Kidney (tissue), 13 donors: ENCODE measurements at regions not wholly inside any gene's neighbourhood (a gene's known extent, or its start where the extent isn't known, plus 50 kb on each side); places are given as distances from the start of the nearest gene placed in this dataset.

Experiments used
- DNase-seq, 5 donors: peaks; one replicate each; pipeline ENCODE4 v3.0.0-alpha.2; 2013 to 2020
- FAIRE-seq: peaks from 2 replicates; lab custom pipeline; 2012; peaks lifted over from hg19 to GRCh38; lab: Jason Lieb, UNC
- H3K27ac ChIP-seq, 2 donors: one replicate each; pipeline ENCODE4 v1.7.0; 2013; ENCODE audit warnings: low read depth in 2 of 2, low read length in 2 of 2, inconsistent platforms in 1 of 2
- H3K27me3 ChIP-seq: one replicate; pipeline ENCODE4 v1.7.1; 2013; ENCODE audit warnings: low read length, inconsistent platforms; ENCODE audit not compliant: control insufficient read depth, insufficient read depth
- H3K36me3 ChIP-seq, 3 donors: one replicate each; pipeline versions ENCODE4 v1.7.0 to v1.7.1; 2013; ENCODE audit warnings: low read length in 3 of 3, control low read depth in 1 of 3, inconsistent platforms in 1 of 3; ENCODE audit not compliant: insufficient read depth in 3 of 3, control insufficient read depth in 2 of 3
- H3K4me1 ChIP-seq, 3 donors: one replicate each; pipeline versions ENCODE4 v1.7.0 to v1.7.1; 2013; ENCODE audit warnings: low read length in 3 of 3, inconsistent platforms in 1 of 3, low read depth in 1 of 3; ENCODE audit not compliant: control insufficient read depth in 2 of 3, insufficient read depth in 2 of 3
- H3K4me3 ChIP-seq, 3 donors: one replicate each; pipeline versions ENCODE4 v1.7.0 to v1.8.1; 2013; ENCODE audit warnings: low read length in 3 of 3, control low read depth in 1 of 3, inconsistent platforms in 1 of 3
- H3K9ac ChIP-seq, 3 donors: one replicate each; pipeline versions ENCODE4 v1.7.0 to v1.7.1; 2013; ENCODE audit warnings: low read length in 3 of 3, control low read depth in 1 of 3, inconsistent platforms in 1 of 3
- H3K9me3 ChIP-seq, 3 donors: one replicate each; pipeline versions ENCODE4 v1.7.0 to v1.7.1; 2013; ENCODE audit warnings: low read length in 3 of 3, control low read depth in 1 of 3, inconsistent platforms in 1 of 3; ENCODE audit not compliant: control insufficient read depth in 2 of 3, insufficient read depth in 1 of 3
- intact Hi-C: fragments of 100-400 bp; cut with DNase I; formaldehyde crosslinking; loops from one replicate; pipeline ENCODE4 v1.11.1; 2022
- TF ChIP-seq, protein P1 (sequence below): IDR thresholded peaks from 3 replicates; pipeline ENCODE4 v1.5.1; 2012; ENCODE audit warnings: mild to moderate bottlenecking, moderate library complexity, borderline replicate concordance; ENCODE audit not compliant: insufficient read depth; ENCODE audit errors: extremely low read depth
- donor health status: control.
- donor health status: control.
- donor health status: control.
- donor health status: control.
- donor health status: control.
- donor health status: DM: yes; HTN: yes; CAD: no.
- donor health status: Normal renal cell carcinoma (clear cell type).

GRCh38 chr6:18742406-18742805 lies 355.3 kb downstream of the RNF144B start:
- Histone ChIP-seq H3K4me3 (no peak overlapping the region), H3K9me3 (no peaks in the 10 kb centered on the region), H3K27ac (no peak overlapping the region), H3K27me3 (no peaks in the 10 kb centered on the region), H3K9ac (no peak overlapping the region), H3K4me1 (no peaks in the 10 kb centered on the region), H3K36me3 (no peaks in the 10 kb centered on the region)
- TF ChIP-seq, protein P1, sequence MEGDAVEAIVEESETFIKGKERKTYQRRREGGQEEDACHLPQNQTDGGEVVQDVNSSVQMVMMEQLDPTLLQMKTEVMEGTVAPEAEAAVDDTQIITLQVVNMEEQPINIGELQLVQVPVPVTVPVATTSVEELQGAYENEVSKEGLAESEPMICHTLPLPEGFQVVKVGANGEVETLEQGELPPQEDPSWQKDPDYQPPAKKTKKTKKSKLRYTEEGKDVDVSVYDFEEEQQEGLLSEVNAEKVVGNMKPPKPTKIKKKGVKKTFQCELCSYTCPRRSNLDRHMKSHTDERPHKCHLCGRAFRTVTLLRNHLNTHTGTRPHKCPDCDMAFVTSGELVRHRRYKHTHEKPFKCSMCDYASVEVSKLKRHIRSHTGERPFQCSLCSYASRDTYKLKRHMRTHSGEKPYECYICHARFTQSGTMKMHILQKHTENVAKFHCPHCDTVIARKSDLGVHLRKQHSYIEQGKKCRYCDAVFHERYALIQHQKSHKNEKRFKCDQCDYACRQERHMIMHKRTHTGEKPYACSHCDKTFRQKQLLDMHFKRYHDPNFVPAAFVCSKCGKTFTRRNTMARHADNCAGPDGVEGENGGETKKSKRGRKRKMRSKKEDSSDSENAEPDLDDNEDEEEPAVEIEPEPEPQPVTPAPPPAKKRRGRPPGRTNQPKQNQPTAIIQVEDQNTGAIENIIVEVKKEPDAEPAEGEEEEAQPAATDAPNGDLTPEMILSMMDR: no peak
- intact Hi-C loops: no loop called here
- no peak for DNase-seq
- FAIRE-seq: no peak

- FAIRE-seq (no peak), DNase-seq (no peak)
- H3K9ac ChIP-seq: no peak overlapping the region
- H3K4me3 ChIP-seq: no peak overlapping the region
- no peaks in the 10 kb centered on the region for H3K36me3 ChIP-seq
- H3K27ac ChIP-seq: no peak overlapping the region
- TF ChIP-seq, protein P1: no peak
- intact Hi-C loops: no loop called here
- H3K27me3 ChIP-seq: no peaks in the 10 kb centered on the region
- H3K9me3 ChIP-seq: no peaks in the 10 kb centered on the region
- H3K4me1 ChIP-seq: no peaks in the 10 kb centered on the region
Observed at GRCh38 chr6:18746727-18747126, 359.6 kb downstream of the RNF144B start.

DNA sequence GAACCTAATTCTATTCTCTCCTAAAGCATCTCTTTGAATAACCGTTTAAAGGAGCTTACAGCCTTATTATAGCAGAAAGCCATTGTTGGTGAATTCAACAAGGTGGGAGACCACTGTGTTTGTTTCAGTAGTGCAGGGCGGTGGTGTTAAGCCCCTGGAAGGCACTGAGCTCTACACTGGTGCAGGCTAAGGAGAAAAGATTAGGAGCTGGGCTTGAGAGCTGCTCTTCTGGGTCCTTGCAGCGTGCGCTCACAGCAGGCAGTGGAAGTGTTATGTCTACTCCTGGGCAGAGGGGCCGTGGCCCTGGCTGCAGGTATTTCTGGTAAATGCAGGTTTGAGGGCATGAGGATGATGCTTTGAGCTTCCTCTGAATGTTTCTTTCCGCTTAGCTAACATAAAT lies 361.2 kb downstream of the RNF144B start:
- Histone ChIP-seq H3K27me3 (no peaks in the 10 kb centered on the region), H3K9me3 (no peaks in the 10 kb centered on the region), H3K4me3 (no peak overlapping the region), H3K36me3 (no peaks in the 10 kb centered on the region), H3K27ac (no peak overlapping the region), H3K4me1 (no peaks in the 10 kb centered on the region), H3K9ac (no peak overlapping the region)
- TF ChIP-seq, protein P1: no peak
- no peak for DNase-seq
- FAIRE-seq: no peak
- intact Hi-C loops: no loop called here
